DND-41 (cell line): ENCODE measurements at regions not wholly inside any gene's neighbourhood (a gene's known extent, or its start where the extent isn't known, plus 50 kb on each side); places are given as distances from the start of the nearest gene placed in this dataset.

Experiments used
- ATAC-seq: fragments of 200-7000 bp; cut with Tn5 transposase; 3 replicates; pipeline ENCODE4 v1.9.1; 2021; ENCODE audit warnings: low read depth; ENCODE audit not compliant: insufficient read depth
- DNase-seq: peaks from one replicate; pipeline ENCODE4 v3.0.0-alpha.2; 2020
- H2AFZ ChIP-seq: 2 replicates; pipeline ENCODE4 v1.6.0; 2012; ENCODE audit warnings: low read depth, low read length
- H3K27ac ChIP-seq: 2 replicates; pipeline ENCODE4 v1.5.1; 2012; ENCODE audit warnings: low read length, inconsistent platforms
- H3K27me3 ChIP-seq: fragments of 200-600 bp; sonication (generic); 2 replicates; pipeline ENCODE4 v1.6.0; 2012; ENCODE audit warnings: low read length, mild to moderate bottlenecking, inconsistent platforms; ENCODE audit not compliant: insufficient read depth, poor library complexity
- H3K36me3 ChIP-seq: 2 replicates; pipeline ENCODE4 v1.5.1; 2012; ENCODE audit warnings: low read length, inconsistent platforms; ENCODE audit not compliant: insufficient read depth
- H3K4me1 ChIP-seq: 2 replicates; pipeline ENCODE4 v1.5.1; 2012; ENCODE audit warnings: mild to moderate bottlenecking, low read length; ENCODE audit not compliant: insufficient read depth
- H3K4me2 ChIP-seq: 2 replicates; pipeline ENCODE4 v1.6.0; 2012; ENCODE audit warnings: mild to moderate bottlenecking, moderate library complexity, low read length, inconsistent platforms; ENCODE audit not compliant: insufficient read depth
- H3K4me3 ChIP-seq, 2 experiments: fragments of 200-600 bp in 1 of 2; shearing (Covaris generic) in 1 of 2; 2 replicates each; pipeline ENCODE4 v1.5.1; 2012 to 2016; ENCODE audit warnings: inconsistent platforms in 2 of 2, low read length in 2 of 2, mild to moderate bottlenecking in 2 of 2, low read depth in 1 of 2, moderate library complexity in 1 of 2
- H3K79me2 ChIP-seq: 2 replicates; pipeline ENCODE4 v1.6.0; 2012; ENCODE audit warnings: low read length, inconsistent platforms; ENCODE audit not compliant: insufficient read depth
- H3K9ac ChIP-seq: 2 replicates; pipeline ENCODE4 v1.6.0; 2012; ENCODE audit warnings: low read depth, mild to moderate bottlenecking, inconsistent platforms, low read length, moderate library complexity
- H3K9me3 ChIP-seq: 2 replicates; pipeline ENCODE4 v1.5.1; 2012; ENCODE audit warnings: low read length, moderate library complexity, mild to moderate bottlenecking, inconsistent platforms; ENCODE audit not compliant: insufficient read depth, severe bottlenecking
- H4K20me1 ChIP-seq: 2 replicates; pipeline ENCODE4 v1.6.0; 2012; ENCODE audit warnings: low read length; ENCODE audit not compliant: insufficient read depth
- EZH2 ChIP-seq: IDR thresholded peaks from 3 replicates; pipeline ENCODE4 v1.6.1; 2012; ENCODE audit warnings: borderline replicate concordance, low read depth, mild to moderate bottlenecking, moderate library complexity, low read length, inconsistent platforms; ENCODE audit not compliant: severe bottlenecking
- TF ChIP-seq, protein P1 (sequence below): IDR thresholded peaks from 2 replicates; pipeline ENCODE4 v1.5.1; 2012; ENCODE audit warnings: borderline replicate concordance, low read length, moderate library complexity, mild to moderate bottlenecking; ENCODE audit not compliant: poor library complexity, severe bottlenecking; ENCODE audit errors: extremely low read depth

DNA sequence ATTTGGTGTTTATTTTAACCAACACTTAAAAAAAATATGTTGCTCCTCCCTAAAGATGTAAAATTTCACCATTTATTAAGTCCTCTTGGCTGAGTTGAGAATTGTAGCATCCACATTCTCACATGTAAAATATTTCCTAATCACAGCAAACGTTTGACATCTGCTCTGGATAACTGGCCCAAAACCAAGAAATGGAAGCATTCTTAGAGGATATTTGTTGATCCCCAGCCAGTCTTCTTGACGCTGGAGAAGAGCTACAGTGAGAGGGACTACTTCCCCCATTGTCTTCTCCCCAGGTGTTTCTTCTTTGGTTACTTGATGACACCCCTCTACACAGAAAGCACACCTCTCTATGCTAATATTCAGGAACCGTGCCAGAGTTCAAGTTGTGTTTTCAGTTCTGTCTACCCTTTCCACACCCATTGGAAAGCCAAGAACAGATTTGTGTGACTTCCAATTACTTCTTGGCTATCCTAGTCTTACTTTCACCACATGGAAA, 454.5 kb upstream of the JAG1 start:
- no peak overlapping the region for H3K27ac ChIP-seq
- no peak for DNase-seq
- no peaks in the 10 kb centered on the region for H4K20me1 ChIP-seq
- no peak for TF ChIP-seq EZH2
- TF ChIP-seq, protein P1, sequence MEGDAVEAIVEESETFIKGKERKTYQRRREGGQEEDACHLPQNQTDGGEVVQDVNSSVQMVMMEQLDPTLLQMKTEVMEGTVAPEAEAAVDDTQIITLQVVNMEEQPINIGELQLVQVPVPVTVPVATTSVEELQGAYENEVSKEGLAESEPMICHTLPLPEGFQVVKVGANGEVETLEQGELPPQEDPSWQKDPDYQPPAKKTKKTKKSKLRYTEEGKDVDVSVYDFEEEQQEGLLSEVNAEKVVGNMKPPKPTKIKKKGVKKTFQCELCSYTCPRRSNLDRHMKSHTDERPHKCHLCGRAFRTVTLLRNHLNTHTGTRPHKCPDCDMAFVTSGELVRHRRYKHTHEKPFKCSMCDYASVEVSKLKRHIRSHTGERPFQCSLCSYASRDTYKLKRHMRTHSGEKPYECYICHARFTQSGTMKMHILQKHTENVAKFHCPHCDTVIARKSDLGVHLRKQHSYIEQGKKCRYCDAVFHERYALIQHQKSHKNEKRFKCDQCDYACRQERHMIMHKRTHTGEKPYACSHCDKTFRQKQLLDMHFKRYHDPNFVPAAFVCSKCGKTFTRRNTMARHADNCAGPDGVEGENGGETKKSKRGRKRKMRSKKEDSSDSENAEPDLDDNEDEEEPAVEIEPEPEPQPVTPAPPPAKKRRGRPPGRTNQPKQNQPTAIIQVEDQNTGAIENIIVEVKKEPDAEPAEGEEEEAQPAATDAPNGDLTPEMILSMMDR = no peak
- H3K36me3 ChIP-seq = no peaks in the 10 kb centered on the region
- ATAC-seq = no peak
- H3K9ac ChIP-seq = no peak overlapping the region
- H2AFZ ChIP-seq = no peak overlapping the region
- H3K79me2 ChIP-seq = no peaks in the 10 kb centered on the region
- no peak overlapping the region for H3K4me2 ChIP-seq
- no peak overlapping the region for H3K4me3 ChIP-seq
- H3K4me1 ChIP-seq = no peaks in the 10 kb centered on the region
- no peaks in the 10 kb centered on the region for H3K9me3 ChIP-seq
- no peaks in the 10 kb centered on the region for H3K27me3 ChIP-seq

DNA sequence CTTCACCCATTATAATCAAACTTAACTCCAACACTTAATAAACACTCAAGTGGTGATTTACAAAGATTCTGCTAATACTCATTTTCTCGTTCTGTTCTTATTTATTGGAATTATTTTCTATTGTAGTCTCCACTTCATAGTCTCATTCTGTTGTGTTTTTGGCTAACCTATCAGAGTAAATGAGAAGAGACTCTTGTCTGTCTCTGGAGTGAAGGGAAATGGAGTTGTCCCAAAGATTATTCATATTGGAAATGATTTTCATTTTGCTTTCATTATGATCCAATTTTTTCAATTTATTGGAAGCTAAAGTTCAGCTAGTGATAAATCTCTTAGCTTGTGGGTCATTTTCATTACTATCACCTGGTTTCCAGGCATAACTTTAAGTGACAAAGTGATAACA, 454.9 kb upstream of the JAG1 start:
- no peak overlapping the region for H3K27ac ChIP-seq
- no peak for ATAC-seq
- H3K36me3 ChIP-seq = no peaks in the 10 kb centered on the region

DNA sequence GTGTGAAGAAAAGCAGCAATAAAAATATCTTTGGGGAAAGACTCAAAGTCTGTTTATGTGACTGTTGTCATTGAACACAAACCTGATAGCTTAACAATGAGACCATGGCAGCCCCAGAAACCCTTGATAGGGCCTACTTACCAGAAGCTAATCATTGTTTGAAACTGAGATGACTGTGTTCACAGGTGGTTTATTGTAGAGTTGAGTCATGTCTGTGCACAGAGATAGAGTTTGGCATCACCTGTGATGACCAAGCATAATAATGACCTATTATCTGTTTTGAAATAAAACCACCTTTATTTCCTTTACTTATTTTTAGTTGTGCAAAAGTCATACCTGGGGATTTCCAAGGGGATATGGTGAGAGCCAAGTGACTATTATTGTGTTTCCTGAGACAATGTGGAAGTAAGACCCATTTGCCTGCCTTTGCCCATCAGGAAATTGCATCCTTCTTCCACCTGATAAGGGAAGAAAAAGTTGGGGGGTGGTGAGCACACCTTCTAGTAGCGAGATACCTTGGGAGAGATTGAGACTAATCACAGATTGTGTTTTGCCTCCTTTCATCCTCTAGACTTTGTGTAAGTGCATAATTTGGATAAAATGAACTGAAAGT, 456.9 kb upstream of the JAG1 start:
- Histone ChIP-seq H3K4me3 (no peak overlapping the region), H3K27me3 (no peaks in the 10 kb centered on the region), H3K4me2 (no peak overlapping the region), H3K36me3 (no peaks in the 10 kb centered on the region), H3K27ac (no peak overlapping the region), H3K9ac (no peak overlapping the region), H4K20me1 (no peaks in the 10 kb centered on the region), H3K4me1 (no peaks in the 10 kb centered on the region), H3K79me2 (no peaks in the 10 kb centered on the region), H2AFZ (no peak overlapping the region), H3K9me3 (no peaks in the 10 kb centered on the region)
- TF ChIP-seq, protein P1 = no peak
- no peak for TF ChIP-seq EZH2
- no peak for ATAC-seq
- no peak for DNase-seq

More for the DNA sequence above, 454.9 kb upstream of the JAG1 start:
- no peak for DNase-seq
- Histone ChIP-seq H3K4me3 (no peak overlapping the region), H3K79me2 (no peaks in the 10 kb centered on the region), H3K4me1 (no peaks in the 10 kb centered on the region), H4K20me1 (no peaks in the 10 kb centered on the region), H3K4me2 (no peak overlapping the region), H2AFZ (no peak overlapping the region), H3K27me3 (no peaks in the 10 kb centered on the region), H3K9ac (no peak overlapping the region), H3K9me3 (no peaks in the 10 kb centered on the region)
- TF ChIP-seq, protein P1 = no peak
- TF ChIP-seq EZH2 = no peak
